ENCODE measurements at regions not wholly inside any gene's neighbourhood (a gene's known extent, or its start where the extent isn't known, plus 50 kb on each side); places are given as distances from the start of the nearest gene placed in this dataset.

DNA sequence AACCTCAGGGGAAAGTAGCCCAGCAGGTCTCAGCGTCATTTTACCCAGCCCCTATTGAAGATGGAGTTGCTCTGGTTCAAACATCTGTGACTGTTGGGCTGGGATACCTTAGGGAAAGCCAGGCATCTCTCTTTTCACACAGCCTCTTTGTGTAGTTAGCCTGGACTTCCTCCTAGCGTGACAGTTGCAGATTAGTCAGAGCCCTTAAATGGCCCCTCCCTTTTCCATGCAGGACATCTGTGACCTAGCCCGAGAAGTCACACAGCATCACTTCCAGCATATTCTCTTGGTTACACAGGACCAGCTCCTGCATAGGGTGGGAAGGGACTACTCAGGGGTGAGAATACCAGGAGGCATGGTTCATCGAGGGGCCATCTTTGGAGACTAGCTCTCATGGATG, 375.0 kb upstream of the RBFOX1 start:
- TF ChIP-seq CTCF (IDR thresholded peaks at IDR 0.05) (no peak), POLR2A (IDR thresholded peaks at IDR 0.05) (no peak)

Measured in uterus (tissue), 2 donors.